ENCODE measurements at regions not wholly inside any gene's neighbourhood (a gene's known extent, or its start where the extent isn't known, plus 50 kb on each side); places are given as distances from the start of the nearest gene placed in this dataset.

- TF ChIP-seq CTCF (conservative IDR thresholded peaks at IDR 0.05) = no peak
- TF ChIP-seq ZFX (IDR thresholded peaks at IDR 0.05) = no peak
These were observed 902.2 kb upstream of the PCDH7 start for GRCh38 chr4:29817961-29818360.

All from C4-2B (cell line).